ENCODE measurements at regions not wholly inside any gene's neighbourhood (a gene's known extent, or its start where the extent isn't known, plus 50 kb on each side); places are given as distances from the start of the nearest gene placed in this dataset.

DNA sequence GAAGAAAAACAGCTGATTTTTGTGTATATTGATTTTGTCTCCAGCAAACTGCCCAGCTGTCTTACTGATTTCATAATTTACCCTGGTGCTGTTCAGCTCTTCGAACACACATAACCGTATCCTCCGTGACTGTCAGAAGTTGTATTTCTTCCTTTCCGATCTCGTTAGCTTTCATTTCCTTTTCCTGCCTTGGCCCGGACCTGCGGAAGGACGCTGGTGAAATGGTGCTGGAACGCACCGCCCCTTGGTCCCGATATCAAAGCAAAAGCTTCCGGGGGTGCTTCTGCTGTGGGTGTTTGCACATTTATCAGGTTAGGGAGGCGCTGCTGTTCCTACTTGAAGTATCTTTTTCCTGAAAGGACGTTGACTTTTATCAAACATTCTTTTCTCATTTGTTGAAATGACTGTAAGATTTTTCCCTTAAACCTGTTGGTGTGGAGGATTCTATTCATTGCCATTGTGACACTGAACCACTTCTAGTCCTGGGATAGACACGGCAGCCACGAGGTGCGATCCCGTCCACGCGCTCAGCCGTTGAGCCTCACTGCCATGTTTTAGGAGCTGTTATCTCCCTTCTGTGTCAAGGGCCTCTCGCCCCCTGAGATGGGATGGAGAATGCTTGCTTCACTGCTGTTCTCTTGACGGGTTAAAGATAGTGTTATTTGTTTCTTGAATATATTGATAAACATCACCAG, 72.6 kb downstream of the FOXL3 start:
- Histone ChIP-seq H3K4me3 (replicated peaks; ENCODE audit: low read depth, low read length) (no peak overlapping the region), H3K27me3 (replicated peaks; ENCODE audit: control insufficient read depth, insufficient read depth, low read length) (no peaks in the 10 kb centered on the region; the same call in 1 of the 2 replicates), H3K36me3 (ENCODE audit: control insufficient read depth, insufficient read depth, low read length) (no peaks in the 10 kb centered on the region)
- TF ChIP-seq, protein P1, sequence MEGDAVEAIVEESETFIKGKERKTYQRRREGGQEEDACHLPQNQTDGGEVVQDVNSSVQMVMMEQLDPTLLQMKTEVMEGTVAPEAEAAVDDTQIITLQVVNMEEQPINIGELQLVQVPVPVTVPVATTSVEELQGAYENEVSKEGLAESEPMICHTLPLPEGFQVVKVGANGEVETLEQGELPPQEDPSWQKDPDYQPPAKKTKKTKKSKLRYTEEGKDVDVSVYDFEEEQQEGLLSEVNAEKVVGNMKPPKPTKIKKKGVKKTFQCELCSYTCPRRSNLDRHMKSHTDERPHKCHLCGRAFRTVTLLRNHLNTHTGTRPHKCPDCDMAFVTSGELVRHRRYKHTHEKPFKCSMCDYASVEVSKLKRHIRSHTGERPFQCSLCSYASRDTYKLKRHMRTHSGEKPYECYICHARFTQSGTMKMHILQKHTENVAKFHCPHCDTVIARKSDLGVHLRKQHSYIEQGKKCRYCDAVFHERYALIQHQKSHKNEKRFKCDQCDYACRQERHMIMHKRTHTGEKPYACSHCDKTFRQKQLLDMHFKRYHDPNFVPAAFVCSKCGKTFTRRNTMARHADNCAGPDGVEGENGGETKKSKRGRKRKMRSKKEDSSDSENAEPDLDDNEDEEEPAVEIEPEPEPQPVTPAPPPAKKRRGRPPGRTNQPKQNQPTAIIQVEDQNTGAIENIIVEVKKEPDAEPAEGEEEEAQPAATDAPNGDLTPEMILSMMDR (IDR thresholded peaks at IDR 0.05; ENCODE audit: insufficient read depth, low read length, poor library complexity, severe bottlenecking): no peak
- no peak for DNase-seq (ENCODE audit: extremely low read depth, insufficient read length)

DNA sequence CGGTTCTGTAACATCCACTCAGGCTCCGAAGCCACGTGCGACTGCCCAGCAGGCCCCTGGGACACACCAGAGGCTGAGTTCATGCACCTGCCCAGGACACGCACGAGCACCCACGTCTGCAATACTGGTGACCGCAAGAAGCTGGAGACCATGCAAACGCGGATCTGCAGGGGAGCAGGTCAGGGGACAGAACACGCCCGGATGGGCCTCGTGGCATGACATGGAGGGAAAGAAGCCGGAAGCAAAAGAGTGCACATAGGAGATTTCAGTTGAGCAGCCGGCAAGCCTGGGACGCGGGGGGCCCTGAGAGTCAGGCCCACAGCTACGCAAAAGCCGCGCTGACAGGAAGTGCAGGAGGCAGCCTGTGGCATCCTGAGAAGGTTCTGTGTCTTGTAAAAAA, 73.7 kb downstream of the FOXL3 start:
- Histone ChIP-seq H3K36me3 (ENCODE audit: control insufficient read depth, insufficient read depth, low read length) (no peaks in the 10 kb centered on the region), H3K27me3 (replicated peaks; ENCODE audit: control insufficient read depth, insufficient read depth, low read length) (no peaks in the 10 kb centered on the region; the same call in 1 of the 2 replicates), H3K4me3 (replicated peaks; ENCODE audit: low read depth, low read length) (no peak overlapping the region)
- DNase-seq (ENCODE audit: extremely low read depth, insufficient read length): no peak
- TF ChIP-seq, protein P1 (IDR thresholded peaks at IDR 0.05; ENCODE audit: insufficient read depth, low read length, poor library complexity, severe bottlenecking): no peak

DNA sequence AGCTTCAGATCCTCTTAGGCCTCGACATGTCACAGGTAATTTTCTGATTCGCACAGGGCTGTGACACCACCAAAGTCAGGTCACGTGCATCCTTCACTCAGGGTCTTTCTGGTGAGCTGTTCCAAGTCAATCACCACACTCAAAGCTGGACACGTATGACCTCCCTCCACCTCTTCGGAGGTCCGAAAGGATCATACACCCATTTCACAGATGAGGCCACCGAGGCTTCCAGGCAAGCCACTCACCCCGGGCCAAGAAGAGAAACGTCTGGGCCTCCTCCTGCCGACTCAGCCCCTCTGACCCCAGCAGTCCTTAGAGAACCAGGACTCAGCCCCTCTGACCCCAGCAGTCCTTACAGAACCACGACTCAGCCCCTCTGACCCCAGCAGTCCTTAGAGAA, 74.6 kb downstream of the FOXL3 start:
- no peak for DNase-seq (ENCODE audit: extremely low read depth, insufficient read length)
- H3K36me3 ChIP-seq (ENCODE audit: control insufficient read depth, insufficient read depth, low read length): no peaks in the 10 kb centered on the region
- TF ChIP-seq, protein P1 (IDR thresholded peaks at IDR 0.05; ENCODE audit: insufficient read depth, low read length, poor library complexity, severe bottlenecking): no peak
- H3K4me3 ChIP-seq (replicated peaks; ENCODE audit: low read depth, low read length): no peak overlapping the region
- H3K27me3 ChIP-seq (replicated peaks; ENCODE audit: control insufficient read depth, insufficient read depth, low read length): no peaks in the 10 kb centered on the region; the same call in 1 of the 2 replicates

DNA sequence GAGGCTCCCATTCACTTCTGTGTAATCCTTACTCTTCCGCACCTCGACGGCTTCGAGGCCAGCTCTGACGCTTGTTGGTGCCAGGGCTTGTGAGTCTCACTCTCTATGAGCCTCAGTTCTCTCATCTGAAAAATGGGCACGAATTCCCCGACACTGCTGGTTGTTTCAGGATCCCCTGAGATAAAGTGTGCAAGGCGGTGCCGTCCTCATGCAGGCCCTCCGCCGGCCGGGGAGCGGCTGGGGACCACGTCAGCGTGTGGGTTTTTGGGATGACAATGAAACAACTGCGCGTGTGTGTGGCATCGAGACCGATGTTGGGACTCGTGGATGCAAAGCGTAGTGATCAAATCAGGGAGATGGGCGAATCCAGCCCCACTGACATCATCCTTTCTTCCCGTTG, 75.6 kb downstream of the FOXL3 start:
- Histone ChIP-seq H3K36me3 (ENCODE audit: control insufficient read depth, insufficient read depth, low read length) (no peaks in the 10 kb centered on the region), H3K4me3 (replicated peaks; ENCODE audit: low read depth, low read length) (no peak overlapping the region), H3K27me3 (replicated peaks; ENCODE audit: control insufficient read depth, insufficient read depth, low read length) (no peaks in the 10 kb centered on the region; the same call in 1 of the 2 replicates)
- no peak for DNase-seq (ENCODE audit: extremely low read depth, insufficient read length)
- TF ChIP-seq, protein P1 (IDR thresholded peaks at IDR 0.05; ENCODE audit: insufficient read depth, low read length, poor library complexity, severe bottlenecking): no peak

DNA sequence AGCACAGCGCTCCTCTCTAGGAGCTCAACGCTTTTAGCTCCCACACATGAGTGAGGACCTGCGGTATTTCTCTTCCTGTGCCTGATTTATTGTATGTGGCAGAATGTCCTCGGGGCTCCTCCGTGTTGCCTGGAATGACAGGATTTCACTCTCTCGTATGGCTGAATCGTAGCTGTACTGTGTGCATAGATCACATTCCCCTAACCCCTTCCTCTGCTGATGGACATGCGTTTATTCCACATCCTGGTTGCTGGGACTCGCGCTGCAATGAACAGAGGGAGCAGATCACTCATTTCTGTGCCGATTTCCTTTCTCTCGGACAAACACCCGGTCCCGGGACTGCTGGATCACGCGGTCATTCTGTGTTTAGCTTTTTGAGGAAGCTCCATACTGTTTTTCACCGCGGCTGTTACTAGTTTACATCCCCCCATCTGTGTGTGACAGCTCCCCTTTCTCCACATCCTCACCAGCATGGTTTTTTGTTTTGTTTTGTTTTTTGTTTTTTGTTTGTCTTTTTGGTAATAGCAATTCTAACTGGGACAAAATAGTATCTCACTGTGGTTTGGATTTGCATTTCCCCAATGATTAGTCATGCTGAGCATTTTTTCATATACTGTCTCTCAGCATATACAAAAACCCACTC, 76.3 kb downstream of the FOXL3 start:
- DNase-seq (ENCODE audit: extremely low read depth, insufficient read length): no peak
- Histone ChIP-seq H3K27me3 (replicated peaks; ENCODE audit: control insufficient read depth, insufficient read depth, low read length) (no peaks in the 10 kb centered on the region; the same call in 1 of the 2 replicates), H3K4me3 (replicated peaks; ENCODE audit: low read depth, low read length) (no peak overlapping the region), H3K36me3 (ENCODE audit: control insufficient read depth, insufficient read depth, low read length) (no peaks in the 10 kb centered on the region)
- TF ChIP-seq, protein P1 (IDR thresholded peaks at IDR 0.05; ENCODE audit: insufficient read depth, low read length, poor library complexity, severe bottlenecking): no peak

Measured in GM06990 (cell line).